GM23338 (cell line): ENCODE measurements at regions not wholly inside any gene's neighbourhood (a gene's known extent, or its start where the extent isn't known, plus 50 kb on each side); places are given as distances from the start of the nearest gene placed in this dataset.

ENCODE experiments used
- REST ChIP-seq: IDR thresholded peaks from one replicate; pipeline ENCODE4 v1.6.1; 2018; ENCODE audit warnings: antibody characterized with exemption; ENCODE audit not compliant: unreplicated experiment
- TF ChIP-seq, protein P1 (sequence below), 2 experiments: fragments of 200-600 bp in 1 of 2; sonication (generic) in 1 of 2; conservative IDR thresholded peaks; 2 replicates each; pipeline versions ENCODE4 v1.5.1 to v1.6.1; 2016 to 2017; ENCODE audit warnings: antibody characterized with exemption in 2 of 2, low read depth in 2 of 2, mild to moderate bottlenecking in 2 of 2, moderate library complexity in 1 of 2

GRCh38 chr1:115531631-115532264 is 110.0 kb upstream of the VANGL1 start:
- TF ChIP-seq REST = no peak
- TF ChIP-seq, protein P1, sequence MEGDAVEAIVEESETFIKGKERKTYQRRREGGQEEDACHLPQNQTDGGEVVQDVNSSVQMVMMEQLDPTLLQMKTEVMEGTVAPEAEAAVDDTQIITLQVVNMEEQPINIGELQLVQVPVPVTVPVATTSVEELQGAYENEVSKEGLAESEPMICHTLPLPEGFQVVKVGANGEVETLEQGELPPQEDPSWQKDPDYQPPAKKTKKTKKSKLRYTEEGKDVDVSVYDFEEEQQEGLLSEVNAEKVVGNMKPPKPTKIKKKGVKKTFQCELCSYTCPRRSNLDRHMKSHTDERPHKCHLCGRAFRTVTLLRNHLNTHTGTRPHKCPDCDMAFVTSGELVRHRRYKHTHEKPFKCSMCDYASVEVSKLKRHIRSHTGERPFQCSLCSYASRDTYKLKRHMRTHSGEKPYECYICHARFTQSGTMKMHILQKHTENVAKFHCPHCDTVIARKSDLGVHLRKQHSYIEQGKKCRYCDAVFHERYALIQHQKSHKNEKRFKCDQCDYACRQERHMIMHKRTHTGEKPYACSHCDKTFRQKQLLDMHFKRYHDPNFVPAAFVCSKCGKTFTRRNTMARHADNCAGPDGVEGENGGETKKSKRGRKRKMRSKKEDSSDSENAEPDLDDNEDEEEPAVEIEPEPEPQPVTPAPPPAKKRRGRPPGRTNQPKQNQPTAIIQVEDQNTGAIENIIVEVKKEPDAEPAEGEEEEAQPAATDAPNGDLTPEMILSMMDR (conservative IDR thresholded peaks at IDR 0.05; ENCODE audit: low read depth in 2 of 2) = no peak
